Thyroid gland (tissue), 4 donors: ENCODE measurements at regions not wholly inside any gene's neighbourhood (a gene's known extent, or its start where the extent isn't known, plus 50 kb on each side); places are given as distances from the start of the nearest gene placed in this dataset.

Experiments
- CTCF ChIP-seq, 6 experiments: fragments of 200-600 bp in 3 of 6; fragments of 450-650 bp in 3 of 6; sonication (generic) in 3 of 6; IDR thresholded peaks; one replicate each; pipeline ENCODE4 v1.5.1; 2016 to 2019; ENCODE audit warnings: antibody characterized with exemption in 6 of 6, mild to moderate bottlenecking in 2 of 6, inconsistent platforms in 1 of 6, moderate library complexity in 1 of 6
- POLR2A ChIP-seq, 2 donors: fragments of 450-650 bp; IDR thresholded peaks; one replicate each; pipeline ENCODE4 v1.6.1; 2017; ENCODE audit warnings: antibody characterized with exemption in 2 of 2, mild to moderate bottlenecking in 2 of 2, moderate library complexity in 1 of 2

DNA sequence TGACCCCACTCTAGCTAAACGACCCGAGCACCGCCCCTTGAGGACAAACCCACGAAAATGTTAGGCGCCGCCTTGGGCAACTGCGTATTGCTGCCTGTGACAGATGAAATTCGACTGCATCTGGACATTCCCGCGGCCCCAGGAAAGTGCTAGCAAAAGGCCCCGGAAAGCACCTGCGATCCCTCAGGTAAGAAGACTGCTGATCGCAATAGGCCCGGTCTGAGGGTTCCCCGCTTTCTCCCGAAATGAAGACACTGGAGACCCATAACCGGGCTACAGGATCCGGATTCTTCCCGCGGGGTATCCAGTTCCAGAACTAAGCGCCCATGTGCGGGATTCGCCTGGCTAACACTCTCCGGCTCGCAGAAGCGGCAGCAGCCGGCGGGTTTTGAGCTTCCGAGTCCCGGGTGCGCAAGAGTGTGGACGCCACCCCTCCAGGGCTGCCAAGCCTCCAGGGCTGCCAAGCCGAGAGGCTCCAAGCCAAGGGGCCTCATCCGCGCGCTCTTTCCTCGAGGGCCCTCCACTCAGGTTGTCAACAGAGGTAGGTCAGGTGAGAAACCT lies 157.9 kb upstream of the NBPF11 start:
- TF ChIP-seq CTCF (IDR thresholded peaks at IDR 0.05) (no peak), POLR2A (IDR thresholded peaks at IDR 0.05) (no peak)
